ENCODE measurements at regions not wholly inside any gene's neighbourhood (a gene's known extent, or its start where the extent isn't known, plus 50 kb on each side); places are given as distances from the start of the nearest gene placed in this dataset.

GRCh38 chr2:151067658-151068369 is 193.8 kb downstream of the RBM43 start:
- in situ Hi-C loops (cut with MboI) = no loop called here
- H3K4me3 ChIP-seq = no peak overlapping the region
- WGBS, 2 experiments (ENCODE audit: low coverage in 1 of 2, low lambda C conversion rate in 2 of 2, missing lambda C conversion rate in 2 of 2) = 68 to 73% methylated on average over 8 of the region's 8 CpGs

GRCh38 chr2:151063271-151063670 is 198.4 kb downstream of the RBM43 start:
- peak; percentile 79 for DNase-seq
- in situ Hi-C loops (cut with MboI) = no loop called here
- no peaks in the 10 kb centered on the region for H3K9me3 ChIP-seq (ENCODE audit: low read depth)
- H3K4me2 ChIP-seq (ENCODE audit: unreplicated experiment) = peak overlapping the region; percentile 58
- H3F3A ChIP-seq (ENCODE audit: insufficient read depth) = peaks cover 4% of the 10 kb centered on the region; the same call in 1 of the 2 replicates
- no peaks in the 10 kb centered on the region for H3K36me3 ChIP-seq (ENCODE audit: low read depth)
- peaks cover 16% of the 10 kb centered on the region for H3K4me1 ChIP-seq (ENCODE audit: insufficient read depth)
- peak overlapping the region; percentile 69 for H3K27ac ChIP-seq
- no peaks in the 10 kb centered on the region for H3K27me3 ChIP-seq (replicated peaks; ENCODE audit: insufficient read depth)
- H3K9ac ChIP-seq = peak overlapping the region; percentile 11; the same call in 1 of the 2 replicates
- no peaks in the 10 kb centered on the region for H3K9me2 ChIP-seq (ENCODE audit: insufficient read depth)
- H4K20me1 ChIP-seq (ENCODE audit: insufficient read depth) = no peaks in the 10 kb centered on the region
- WGBS, 2 experiments (ENCODE audit: low coverage in 1 of 2, low lambda C conversion rate in 2 of 2, missing lambda C conversion rate in 2 of 2) = 85 to 86% methylated on average over 3 of the region's 3 CpGs
- no peak for TF ChIP-seq EZH2phosphoT487 (IDR thresholded peaks at IDR 0.05; ENCODE audit: insufficient read depth, low read depth)
- TF ChIP-seq EZH2 (IDR thresholded peaks at IDR 0.05; ENCODE audit: insufficient read depth, poor library complexity, severe bottlenecking) = no peak
- no peak overlapping the region for H3K4me3 ChIP-seq
- H2AFZ ChIP-seq = no peak overlapping the region
- H3K79me2 ChIP-seq (ENCODE audit: insufficient read depth) = no peaks in the 10 kb centered on the region

More at GRCh38 chr2:151067658-151068369, 193.8 kb downstream of the RBM43 start:
- no peaks in the 10 kb centered on the region for H3K9me3 ChIP-seq (ENCODE audit: low read depth)
- H3K9me2 ChIP-seq (ENCODE audit: insufficient read depth) = no peaks in the 10 kb centered on the region
- no peak overlapping the region for H3K27ac ChIP-seq
- H4K20me1 ChIP-seq (ENCODE audit: insufficient read depth) = no peaks in the 10 kb centered on the region
- no peaks in the 10 kb centered on the region for H3K79me2 ChIP-seq (ENCODE audit: insufficient read depth)
- no peak overlapping the region for H2AFZ ChIP-seq
- H3K4me2 ChIP-seq (ENCODE audit: unreplicated experiment) = no peak overlapping the region
- no peak for TF ChIP-seq EZH2phosphoT487 (IDR thresholded peaks at IDR 0.05; ENCODE audit: insufficient read depth, low read depth)
- no peak for TF ChIP-seq EZH2 (IDR thresholded peaks at IDR 0.05; ENCODE audit: insufficient read depth, poor library complexity, severe bottlenecking)
- peaks cover 2% of the 10 kb centered on the region; the same call in 1 of the 2 replicates for H3F3A ChIP-seq (ENCODE audit: insufficient read depth)
- peaks cover 14% of the 10 kb centered on the region for H3K4me1 ChIP-seq (ENCODE audit: insufficient read depth)
- no peak overlapping the region for H3K9ac ChIP-seq
- no peaks in the 10 kb centered on the region for H3K36me3 ChIP-seq (ENCODE audit: low read depth)
- H3K27me3 ChIP-seq (replicated peaks; ENCODE audit: insufficient read depth) = no peaks in the 10 kb centered on the region
- no peak for DNase-seq

GRCh38 chr2:151060287-151060686 is 201.4 kb downstream of the RBM43 start:
- peaks cover 12% of the 10 kb centered on the region; the same call in 1 of the 2 replicates for H3F3A ChIP-seq (ENCODE audit: insufficient read depth)
- no peaks in the 10 kb centered on the region for H3K79me2 ChIP-seq (ENCODE audit: insufficient read depth)
- H3K27ac ChIP-seq = no peak overlapping the region
- no peaks in the 10 kb centered on the region for H3K9me2 ChIP-seq (ENCODE audit: insufficient read depth)
- H3K4me1 ChIP-seq (ENCODE audit: insufficient read depth) = peaks cover 32% of the 10 kb centered on the region
- no peak for DNase-seq
- H3K27me3 ChIP-seq (replicated peaks; ENCODE audit: insufficient read depth) = no peaks in the 10 kb centered on the region
- no peaks in the 10 kb centered on the region for H3K9me3 ChIP-seq (ENCODE audit: low read depth)
- TF ChIP-seq EZH2 (IDR thresholded peaks at IDR 0.05; ENCODE audit: insufficient read depth, poor library complexity, severe bottlenecking) (no peak), EZH2phosphoT487 (IDR thresholded peaks at IDR 0.05; ENCODE audit: insufficient read depth, low read depth) (no peak)
- in situ Hi-C loops (cut with MboI) = no loop called here
- no peak overlapping the region for H2AFZ ChIP-seq
- WGBS, 2 experiments (ENCODE audit: low coverage in 1 of 2, low lambda C conversion rate in 2 of 2, missing lambda C conversion rate in 2 of 2) = 81 to 87% methylated on average over 2 of the region's 2 CpGs
- H3K9ac ChIP-seq = no peak overlapping the region
- no peak overlapping the region for H3K4me2 ChIP-seq (ENCODE audit: unreplicated experiment)
- H3K36me3 ChIP-seq (ENCODE audit: low read depth) = no peaks in the 10 kb centered on the region
- no peak overlapping the region for H3K4me3 ChIP-seq
- H4K20me1 ChIP-seq (ENCODE audit: insufficient read depth) = no peaks in the 10 kb centered on the region

GRCh38 chr2:151056870-151057269 is 204.8 kb downstream of the RBM43 start:
- Histone ChIP-seq H3K9ac (peak overlapping the region; percentile 66), H2AFZ (no peak overlapping the region), H3K4me1 (ENCODE audit: insufficient read depth) (peaks cover 35% of the 10 kb centered on the region), H3K9me3 (ENCODE audit: low read depth) (no peaks in the 10 kb centered on the region), H3K79me2 (ENCODE audit: insufficient read depth) (no peaks in the 10 kb centered on the region), H3K4me3 (no peak overlapping the region), H3K9me2 (ENCODE audit: insufficient read depth) (no peaks in the 10 kb centered on the region), H4K20me1 (ENCODE audit: insufficient read depth) (no peaks in the 10 kb centered on the region), H3K36me3 (ENCODE audit: low read depth) (no peaks in the 10 kb centered on the region), H3K27ac (peak overlapping the region; percentile 90), H3K4me2 (ENCODE audit: unreplicated experiment) (peak overlapping the region; percentile 26), H3K27me3 (replicated peaks; ENCODE audit: insufficient read depth) (no peaks in the 10 kb centered on the region), H3F3A (ENCODE audit: insufficient read depth) (peaks cover 24% of the 10 kb centered on the region)
- DNase-seq = peak; percentile 75
- 14 to 20% methylated on average over 1 of the region's 1 CpG for WGBS, 2 experiments (ENCODE audit: low coverage in 1 of 2, low lambda C conversion rate in 2 of 2, missing lambda C conversion rate in 2 of 2)
- in situ Hi-C loops (cut with MboI) = loop anchor here (10.0 kb wide), 1 partner anchor 562 kb away; no protein-coding TSS in a partner anchor
- TF ChIP-seq EZH2 (IDR thresholded peaks at IDR 0.05; ENCODE audit: insufficient read depth, poor library complexity, severe bottlenecking) (no peak), EZH2phosphoT487 (IDR thresholded peaks at IDR 0.05; ENCODE audit: insufficient read depth, low read depth) (no peak)
